ENCODE measurements at regions not wholly inside any gene's neighbourhood (a gene's known extent, or its start where the extent isn't known, plus 50 kb on each side); places are given as distances from the start of the nearest gene placed in this dataset.

DNA sequence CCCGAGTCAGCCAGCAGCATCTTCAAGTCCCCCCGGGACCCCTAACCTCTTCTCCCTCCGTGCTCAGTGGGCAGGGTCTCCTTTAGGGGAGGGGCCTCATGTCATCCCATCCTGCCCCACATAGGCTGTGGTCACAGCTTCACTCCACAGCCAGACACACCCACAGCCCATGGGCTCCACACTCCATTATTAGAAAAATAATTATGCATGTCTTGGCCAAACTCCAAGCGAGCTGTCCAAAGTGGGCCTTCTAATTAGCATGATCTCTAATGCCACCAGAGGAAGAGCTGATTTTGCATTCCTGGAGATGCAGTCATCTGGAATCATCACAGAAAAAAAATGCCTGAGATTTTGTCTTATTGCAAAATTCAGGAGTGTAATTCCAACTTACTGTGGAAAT, 418.2 kb downstream of the IRX2 start:
- Histone ChIP-seq H3F3A (ENCODE audit: insufficient read depth) (no peaks in the 10 kb centered on the region), H3K79me2 (ENCODE audit: insufficient read depth, low read length) (no peaks in the 10 kb centered on the region), H3K27me3 (ENCODE audit: low read length) (no peaks in the 10 kb centered on the region), H3K36me3 (ENCODE audit: low read length) (no peaks in the 10 kb centered on the region), H3K4me3 (ENCODE audit: insufficient read depth, low read length, poor library complexity, severe bottlenecking) (no peak overlapping the region), H3K27ac (ENCODE audit: low read depth, low read length) (no peak overlapping the region), H3K9me3 (ENCODE audit: insufficient read depth, low read length) (no peaks in the 10 kb centered on the region), H2AFZ (ENCODE audit: low read depth, low read length, severe bottlenecking) (no peak overlapping the region), H3K9ac (ENCODE audit: low read length) (no peak overlapping the region), H3K4me2 (ENCODE audit: low read depth, low read length, poor library complexity, severe bottlenecking) (no peak overlapping the region), H3K9me2 (replicated peaks; ENCODE audit: insufficient read depth, low read length) (no peaks in the 10 kb centered on the region), H4K20me1 (ENCODE audit: low read depth, low read length) (no peaks in the 10 kb centered on the region)
- TF ChIP-seq, protein P1, sequence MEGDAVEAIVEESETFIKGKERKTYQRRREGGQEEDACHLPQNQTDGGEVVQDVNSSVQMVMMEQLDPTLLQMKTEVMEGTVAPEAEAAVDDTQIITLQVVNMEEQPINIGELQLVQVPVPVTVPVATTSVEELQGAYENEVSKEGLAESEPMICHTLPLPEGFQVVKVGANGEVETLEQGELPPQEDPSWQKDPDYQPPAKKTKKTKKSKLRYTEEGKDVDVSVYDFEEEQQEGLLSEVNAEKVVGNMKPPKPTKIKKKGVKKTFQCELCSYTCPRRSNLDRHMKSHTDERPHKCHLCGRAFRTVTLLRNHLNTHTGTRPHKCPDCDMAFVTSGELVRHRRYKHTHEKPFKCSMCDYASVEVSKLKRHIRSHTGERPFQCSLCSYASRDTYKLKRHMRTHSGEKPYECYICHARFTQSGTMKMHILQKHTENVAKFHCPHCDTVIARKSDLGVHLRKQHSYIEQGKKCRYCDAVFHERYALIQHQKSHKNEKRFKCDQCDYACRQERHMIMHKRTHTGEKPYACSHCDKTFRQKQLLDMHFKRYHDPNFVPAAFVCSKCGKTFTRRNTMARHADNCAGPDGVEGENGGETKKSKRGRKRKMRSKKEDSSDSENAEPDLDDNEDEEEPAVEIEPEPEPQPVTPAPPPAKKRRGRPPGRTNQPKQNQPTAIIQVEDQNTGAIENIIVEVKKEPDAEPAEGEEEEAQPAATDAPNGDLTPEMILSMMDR (IDR thresholded peaks at IDR 0.05; ENCODE audit: insufficient read depth, low read length, poor library complexity, severe bottlenecking) = no peak
- no peak for TF ChIP-seq EZH2phosphoT487 (conservative IDR thresholded peaks at IDR 0.05; ENCODE audit: low read length)

DNA sequence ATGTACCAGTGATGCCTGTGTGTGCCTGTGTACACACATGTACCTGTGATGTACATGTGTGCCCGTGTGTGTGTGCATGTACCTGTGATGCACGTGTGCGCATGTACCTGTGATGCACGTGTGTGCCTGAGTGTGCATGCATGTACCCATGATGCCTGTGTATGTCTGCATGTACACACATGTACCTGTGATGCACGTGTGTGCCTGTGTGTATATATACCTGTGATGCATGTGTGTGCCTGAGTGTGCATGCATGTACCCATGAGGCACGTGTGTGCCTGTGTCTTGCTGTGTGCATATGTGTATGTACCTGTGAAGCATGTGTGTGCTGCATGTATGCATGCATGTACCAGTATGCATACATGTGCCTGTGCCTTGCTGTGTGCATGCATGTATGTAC, 419.0 kb downstream of the IRX2 start:
- no peaks in the 10 kb centered on the region for H3K27me3 ChIP-seq (ENCODE audit: low read length)
- H3K9me3 ChIP-seq (ENCODE audit: insufficient read depth, low read length) = no peaks in the 10 kb centered on the region

DNA sequence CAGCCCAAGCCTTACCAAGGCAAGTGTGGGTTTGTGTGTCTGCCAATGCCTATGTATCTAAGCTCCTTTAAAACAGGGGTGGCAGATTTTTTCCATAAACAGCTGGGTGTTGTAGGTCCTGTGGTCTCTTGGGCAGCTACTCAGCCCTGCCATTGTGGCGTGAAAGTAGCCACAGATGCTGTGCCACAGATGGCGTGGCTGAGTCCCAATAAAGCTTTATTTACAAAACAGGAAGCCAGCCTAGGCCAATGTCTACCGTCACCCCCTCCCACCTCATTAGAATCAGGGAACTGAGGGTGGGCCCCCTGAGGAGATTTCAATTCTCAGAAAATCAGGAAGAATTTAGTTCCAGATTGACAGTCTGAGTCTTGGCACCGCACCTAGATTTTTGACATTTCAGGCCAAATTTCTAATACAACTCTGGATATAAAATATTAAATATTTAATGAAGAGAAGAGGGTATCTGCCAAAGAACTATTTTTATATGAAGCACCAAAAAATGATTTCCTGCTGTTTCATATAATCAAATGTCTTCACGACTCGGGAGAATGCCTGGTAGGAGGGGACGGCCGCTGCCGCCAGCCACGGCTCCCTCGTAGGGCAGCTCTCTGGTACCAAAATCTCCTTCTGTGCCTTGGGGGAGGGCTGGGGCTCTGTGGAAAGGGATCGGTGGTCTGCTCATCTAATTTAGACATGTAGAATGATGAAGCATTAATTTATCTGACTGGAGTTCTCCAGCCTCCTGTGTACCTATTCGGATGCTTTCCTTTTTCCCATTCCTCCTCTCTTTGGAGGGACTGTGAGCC, 420.9 kb downstream of the IRX2 start:
- no peak overlapping the region for H3K9ac ChIP-seq (ENCODE audit: low read length)
- no peaks in the 10 kb centered on the region for H3K9me3 ChIP-seq (ENCODE audit: insufficient read depth, low read length)
- H3K36me3 ChIP-seq (ENCODE audit: low read length) = no peaks in the 10 kb centered on the region
- no peak overlapping the region for H2AFZ ChIP-seq (ENCODE audit: low read depth, low read length, severe bottlenecking)
- no peaks in the 10 kb centered on the region for H4K20me1 ChIP-seq (ENCODE audit: low read depth, low read length)
- H3K4me3 ChIP-seq (ENCODE audit: insufficient read depth, low read length, poor library complexity, severe bottlenecking) = no peak overlapping the region
- no peaks in the 10 kb centered on the region for H3K79me2 ChIP-seq (ENCODE audit: insufficient read depth, low read length)
- H3K9me2 ChIP-seq (replicated peaks; ENCODE audit: insufficient read depth, low read length) = no peaks in the 10 kb centered on the region
- no peak overlapping the region for H3K4me2 ChIP-seq (ENCODE audit: low read depth, low read length, poor library complexity, severe bottlenecking)
- no peak overlapping the region for H3K27ac ChIP-seq (ENCODE audit: low read depth, low read length)
- no peaks in the 10 kb centered on the region for H3K27me3 ChIP-seq (ENCODE audit: low read length)
- H3F3A ChIP-seq (ENCODE audit: insufficient read depth) = no peaks in the 10 kb centered on the region
- no peak for TF ChIP-seq EZH2phosphoT487 (conservative IDR thresholded peaks at IDR 0.05; ENCODE audit: low read length)
- TF ChIP-seq, protein P1 (IDR thresholded peaks at IDR 0.05; ENCODE audit: insufficient read depth, low read length, poor library complexity, severe bottlenecking) = no peak

More for the DNA sequence above, 419.0 kb downstream of the IRX2 start:
- no peaks in the 10 kb centered on the region for H3K79me2 ChIP-seq (ENCODE audit: insufficient read depth, low read length)
- TF ChIP-seq, protein P1 (IDR thresholded peaks at IDR 0.05; ENCODE audit: insufficient read depth, low read length, poor library complexity, severe bottlenecking) = no peak
- H3K4me3 ChIP-seq (ENCODE audit: insufficient read depth, low read length, poor library complexity, severe bottlenecking) = no peak overlapping the region
- H3K4me2 ChIP-seq (ENCODE audit: low read depth, low read length, poor library complexity, severe bottlenecking) = no peak overlapping the region
- H4K20me1 ChIP-seq (ENCODE audit: low read depth, low read length) = no peaks in the 10 kb centered on the region
- H3F3A ChIP-seq (ENCODE audit: insufficient read depth) = no peaks in the 10 kb centered on the region
- H3K36me3 ChIP-seq (ENCODE audit: low read length) = no peaks in the 10 kb centered on the region
- H2AFZ ChIP-seq (ENCODE audit: low read depth, low read length, severe bottlenecking) = no peak overlapping the region
- H3K9ac ChIP-seq (ENCODE audit: low read length) = no peak overlapping the region
- no peak overlapping the region for H3K27ac ChIP-seq (ENCODE audit: low read depth, low read length)
- H3K9me2 ChIP-seq (replicated peaks; ENCODE audit: insufficient read depth, low read length) = no peaks in the 10 kb centered on the region
